CD4-positive, alpha-beta T cell treated with Interleukin-17A for 1 hour (primary cell): ENCODE measurements at regions not wholly inside any gene's neighbourhood (a gene's known extent, or its start where the extent isn't known, plus 50 kb on each side); places are given as distances from the start of the nearest gene placed in this dataset.

Experiments
- DNase-seq: peaks from one replicate; pipeline ENCODE4 v3.0.0-alpha.2; 2020

GRCh38 chr3:188077160-188077799 is 76.7 kb upstream of the LPP start:
- no peak for DNase-seq

DNA sequence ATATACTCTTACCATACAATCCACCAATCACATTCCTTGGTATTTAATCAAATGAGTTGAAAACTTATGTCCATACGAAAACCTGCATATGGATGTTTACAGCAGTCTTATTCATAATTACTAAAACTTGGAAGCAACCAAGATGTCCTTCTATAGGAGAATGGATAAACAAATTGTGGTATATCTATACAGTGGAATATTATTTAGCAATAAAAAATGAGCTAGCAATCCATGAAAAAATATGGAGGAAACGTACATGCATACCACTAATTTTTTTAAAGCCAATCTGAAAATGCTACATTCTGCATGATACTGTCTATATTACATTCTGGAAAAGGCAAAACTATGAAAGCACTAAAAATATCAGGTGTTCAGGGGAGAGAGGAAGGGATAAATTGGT is 73.9 kb upstream of the LPP start:
- DNase-seq, result no peak

GRCh38 chr3:188082031-188082430 is 71.9 kb upstream of the LPP start:
- DNase-seq, result no peak

GRCh38 chr3:188082450-188082849 is 71.5 kb upstream of the LPP start:
- no peak for DNase-seq

- DNase-seq, result no peak
Measured at GRCh38 chr3:188083011-188083410, 70.9 kb upstream of the LPP start.

GRCh38 chr3:188084752-188085583 is 69.0 kb upstream of the LPP start:
- no peak for DNase-seq

GRCh38 chr3:188085584-188086560 is 68.1 kb upstream of the LPP start:
- no peak for DNase-seq

- no peak for DNase-seq
Measured at GRCh38 chr3:188088948-188089685, 64.8 kb upstream of the LPP start.

DNA sequence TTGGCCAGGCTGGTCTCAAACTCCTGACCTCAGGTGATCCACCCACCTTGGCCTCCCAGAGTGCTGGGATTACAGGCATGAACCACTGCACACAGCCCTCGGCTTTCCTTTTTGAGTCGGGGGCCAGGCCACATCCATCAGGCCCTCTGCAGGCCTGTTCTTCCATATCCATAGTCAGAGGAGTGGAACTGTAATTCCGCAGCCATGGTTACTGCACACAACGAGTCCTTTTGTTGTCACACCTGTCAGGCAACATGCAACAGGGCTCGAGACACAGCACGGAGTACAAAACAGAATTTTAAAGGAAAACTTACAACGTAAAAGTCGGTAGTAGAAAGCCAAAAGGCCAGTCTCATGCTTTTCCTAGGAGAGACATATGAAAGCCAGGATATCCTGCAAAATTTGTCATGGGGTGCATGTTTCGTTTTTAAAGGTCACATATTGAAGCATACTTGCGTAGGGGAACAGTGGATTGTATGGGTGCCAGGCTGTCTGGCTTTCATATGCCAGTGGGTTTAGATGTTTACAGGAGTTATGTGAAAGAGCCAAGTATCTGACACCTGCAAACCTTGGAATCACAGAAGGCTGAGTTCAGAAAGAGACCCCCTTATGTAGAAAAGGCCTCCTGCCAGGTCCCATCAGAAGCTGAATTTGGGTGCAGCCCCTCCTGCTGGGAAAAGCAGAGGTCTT is 63.2 kb upstream of the LPP start:
- no peak for DNase-seq

- DNase-seq, result no peak
Measured at GRCh38 chr3:188091746-188092145, 62.2 kb upstream of the LPP start.

- no peak for DNase-seq
Measured at GRCh38 chr3:188092648-188093047, 61.3 kb upstream of the LPP start.

- no peak for DNase-seq
Measured at GRCh38 chr3:188095431-188095830, 58.5 kb upstream of the LPP start.

GRCh38 chr3:188097791-188098190 is 56.2 kb upstream of the LPP start:
- no peak for DNase-seq

DNA sequence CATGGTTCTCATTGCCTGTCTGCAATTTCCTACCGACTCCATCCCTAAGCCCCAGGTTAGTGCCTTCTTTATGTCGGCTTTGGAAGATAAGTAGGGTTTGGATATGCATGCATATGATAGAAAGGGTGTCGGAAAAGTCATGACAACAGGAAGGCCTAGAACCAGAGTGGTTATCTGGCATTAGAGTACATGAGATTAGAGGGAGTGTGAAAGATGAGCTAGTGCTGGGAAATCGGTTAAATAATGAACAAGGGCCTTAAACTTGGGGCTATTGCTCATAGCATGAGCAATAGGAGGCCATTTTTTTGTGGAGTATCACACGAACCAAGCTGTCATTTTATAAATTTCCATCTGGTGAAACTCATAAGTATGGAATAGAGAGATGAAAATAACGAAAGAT is 54.0 kb upstream of the LPP start:
- no peak for DNase-seq

- no peak for DNase-seq
Measured at GRCh38 chr3:188102861-188103547, 51.0 kb upstream of the LPP start.

GRCh38 chr3:188104050-188104449 is 49.9 kb upstream of the LPP start:
- no peak for DNase-seq
